HUDEP-2 (cell line): ENCODE measurements at regions not wholly inside any gene's neighbourhood (a gene's known extent, or its start where the extent isn't known, plus 50 kb on each side); places are given as distances from the start of the nearest gene placed in this dataset.
"Not testable (repeated sequence)": the region's sequence is repeated elsewhere in the genome, so short reads cannot be mapped to it uniquely, and the experiment has no call there.

Experiments used
- DNase-seq, 76 experiments: peaks; one replicate each; lab custom pipeline; 2025; ENCODE audit not compliant: unreplicated experiment in 76 of 76; lab: John Stamatoyannopoulos, UW

DNA sequence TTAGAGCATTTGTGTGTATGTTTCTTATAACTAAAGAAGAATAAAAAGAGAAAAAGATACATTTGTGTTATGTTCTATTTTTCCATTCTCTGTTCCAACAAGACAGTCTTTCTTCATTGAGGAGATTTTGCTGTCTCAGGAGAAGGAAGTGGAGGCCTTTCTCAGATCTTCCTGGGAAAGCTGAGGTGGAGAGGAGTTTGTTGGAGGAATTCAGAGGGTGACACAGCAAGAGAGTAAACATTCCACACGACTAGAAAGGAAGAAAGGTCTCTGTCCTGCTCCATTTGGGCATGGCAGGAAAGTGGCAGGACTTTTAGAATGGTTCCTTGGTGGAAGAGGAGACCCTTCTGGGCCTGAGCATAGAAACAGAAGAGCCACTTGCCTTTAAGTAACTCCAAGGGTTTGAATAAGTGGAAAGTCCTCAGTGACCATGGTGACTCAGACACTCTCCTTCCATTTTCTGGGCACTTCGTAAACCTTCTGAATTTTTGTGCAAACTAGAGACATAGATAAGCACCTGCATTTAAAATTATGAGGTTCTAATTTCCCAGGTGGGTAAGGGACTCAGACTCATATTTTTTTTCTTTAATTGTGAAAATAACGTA lies 52.3 kb upstream of the COL5A2 start:
- peak in 1 of 76 experiments; percentile 2 for DNase-seq

DNA sequence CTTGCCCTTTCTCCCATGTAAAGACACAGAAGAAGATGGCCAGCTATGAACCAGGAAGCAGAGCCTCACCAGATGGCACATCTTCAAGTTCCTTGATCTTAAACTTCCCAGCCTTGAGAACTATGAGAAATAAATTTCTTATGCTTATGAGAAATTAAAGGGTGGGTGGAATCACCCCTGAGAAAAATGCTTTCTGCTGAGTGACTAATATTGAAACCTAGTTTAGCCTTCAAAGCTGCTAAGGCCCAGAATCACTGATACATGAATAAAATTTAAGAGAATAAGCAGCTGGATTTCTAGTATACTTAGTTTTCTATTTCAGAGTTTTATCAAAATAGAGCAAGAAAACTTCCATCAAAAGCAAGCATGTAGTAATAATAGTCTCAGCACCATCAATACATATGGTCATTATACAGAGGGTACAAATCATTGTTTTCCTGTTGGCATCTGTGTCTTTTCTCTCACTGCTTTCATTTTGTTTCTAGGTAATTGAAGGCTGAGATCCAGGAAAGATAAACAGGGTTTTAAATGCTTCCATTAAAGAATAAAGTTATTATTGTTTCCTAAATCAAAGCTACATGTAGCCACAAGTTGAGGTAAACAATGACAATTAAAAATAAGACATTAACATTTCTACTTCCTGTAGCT lies 53.3 kb upstream of the COL5A2 start:
- no peak for DNase-seq

DNA sequence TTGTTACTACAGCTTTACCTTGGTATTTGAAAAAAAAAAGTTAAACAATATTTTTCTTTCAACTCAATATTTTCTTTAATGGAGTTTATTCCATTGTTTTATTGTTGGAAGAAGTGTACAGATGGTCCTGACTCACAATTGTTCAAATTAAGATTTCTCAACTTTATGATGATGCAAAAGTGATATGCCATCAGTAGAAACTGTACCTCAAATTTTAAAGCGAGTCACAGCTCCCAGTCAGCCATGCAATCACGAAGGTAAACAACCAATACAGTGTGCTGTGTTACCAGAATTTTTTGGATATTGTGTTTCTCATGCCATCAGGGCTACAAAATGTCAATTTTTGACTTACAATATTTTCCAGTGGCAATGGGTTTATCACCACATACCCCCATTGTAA lies 54.0 kb upstream of the COL5A2 start:
- no peak for DNase-seq

DNA sequence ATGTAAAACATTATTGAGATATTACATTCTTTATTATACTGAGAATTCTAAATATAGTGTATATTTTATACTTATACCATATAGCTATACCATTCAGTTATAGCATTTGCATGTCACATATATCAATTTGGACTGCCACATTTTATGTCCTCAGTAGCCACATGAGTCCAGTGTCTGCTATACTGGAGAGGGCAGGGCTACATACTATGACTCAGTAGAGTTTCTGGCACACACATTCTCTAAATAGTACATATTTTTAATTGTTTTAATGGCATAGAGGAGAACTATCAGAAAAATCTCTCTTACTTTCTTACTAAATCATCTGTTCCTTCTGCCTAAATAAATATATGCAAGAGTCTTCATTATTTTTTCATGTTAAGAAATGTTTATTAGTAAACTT lies 55.4 kb upstream of the COL5A2 start:
- no peak for DNase-seq

DNA sequence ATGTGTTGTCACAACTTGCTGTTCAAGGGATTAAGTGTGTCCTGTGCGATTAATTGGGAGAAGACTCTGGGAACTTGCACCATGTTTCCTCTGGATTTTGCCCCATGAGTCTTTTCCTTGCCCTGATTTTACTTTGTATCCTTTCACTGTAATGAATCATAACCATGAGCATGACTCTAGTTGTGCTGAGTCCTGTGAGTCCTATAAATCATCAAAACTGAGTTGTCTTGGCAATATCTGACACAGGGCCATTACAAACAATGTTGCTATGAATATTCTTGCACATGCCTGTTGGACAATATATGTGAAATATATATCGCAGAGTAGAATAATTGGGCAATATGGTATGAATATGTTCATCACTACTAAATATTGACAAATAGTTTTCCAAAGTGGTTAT lies 56.5 kb upstream of the COL5A2 start:
- no peak for DNase-seq

DNA sequence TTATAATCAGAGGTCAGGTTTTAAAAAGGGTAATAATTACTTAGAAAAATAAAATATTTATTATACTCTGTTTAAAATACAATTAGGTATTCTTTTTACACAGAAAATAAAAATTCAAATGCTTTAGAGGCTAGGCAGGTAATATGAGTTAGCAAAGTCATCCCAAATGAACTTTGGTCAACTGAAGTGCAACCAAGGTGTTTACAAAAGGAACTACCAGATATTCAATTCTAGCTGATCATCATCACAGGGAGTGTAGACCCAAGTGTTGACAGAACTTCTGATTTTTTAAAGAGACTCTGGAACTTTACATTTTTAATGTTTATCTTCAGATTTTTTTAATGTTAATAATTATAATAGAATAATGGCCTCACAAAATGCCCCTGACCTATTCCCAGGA lies 59.3 kb upstream of the COL5A2 start:
- DNase-seq: no peak

DNA sequence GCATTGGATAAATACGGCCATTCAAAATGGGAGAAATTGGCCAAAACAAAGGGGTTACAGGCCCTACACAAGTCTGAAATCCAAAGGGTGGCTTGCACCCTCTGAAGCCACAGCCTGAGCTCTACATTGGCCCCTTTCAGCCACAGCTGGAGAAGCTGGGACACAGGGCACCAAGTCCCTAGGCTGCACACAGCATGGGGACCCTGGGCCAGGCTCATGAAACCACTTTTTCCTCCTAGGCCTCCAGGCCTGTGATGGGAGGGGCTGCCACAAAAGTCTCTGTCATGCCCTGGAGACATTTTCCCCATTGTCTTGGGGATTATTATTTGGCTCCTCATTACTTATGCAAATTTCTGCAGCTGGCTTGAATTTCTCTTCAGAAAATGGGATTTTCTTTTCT lies 64.3 kb upstream of the COL5A2 start:
- DNase-seq: not testable (repeated sequence)

DNA sequence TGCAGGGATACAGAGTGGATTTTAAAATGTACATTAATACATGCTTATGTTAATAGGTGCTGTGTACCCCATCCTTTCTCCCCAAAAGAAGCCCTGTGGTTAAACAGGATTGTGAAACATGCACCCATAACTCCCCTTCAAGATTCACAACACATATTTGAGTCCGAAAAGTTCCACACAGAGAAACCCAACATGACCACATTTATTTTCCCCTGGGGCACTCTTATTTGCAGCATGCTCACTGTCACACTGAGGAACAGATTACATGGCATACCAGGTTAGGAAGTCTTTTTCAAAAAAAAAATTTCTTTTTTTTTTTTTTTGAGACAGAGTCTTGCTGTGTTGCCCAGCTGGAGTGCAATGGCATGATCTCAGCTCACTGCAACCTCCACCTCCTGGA lies 67.7 kb upstream of the COL5A2 start:
- DNase-seq: no peak

DNA sequence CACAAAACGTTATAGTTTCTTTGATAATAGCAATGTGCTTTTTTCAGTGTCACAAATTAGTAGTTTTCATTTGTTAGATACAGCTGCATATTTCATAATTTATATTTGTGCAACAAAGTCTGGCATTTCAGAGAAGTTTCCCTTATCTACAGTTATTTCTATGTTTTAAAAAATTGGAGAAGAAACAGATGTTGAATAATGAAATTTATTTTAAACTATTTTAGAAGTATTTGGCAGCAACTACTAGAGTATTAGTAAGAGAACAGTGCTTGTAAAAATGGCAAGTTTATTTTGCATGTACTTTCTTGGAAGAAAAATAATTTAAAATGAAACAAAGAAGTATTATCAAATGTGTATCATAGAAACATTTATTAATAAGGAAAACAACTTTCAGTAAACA lies 68.6 kb upstream of the COL5A2 start:
- no peak for DNase-seq

DNA sequence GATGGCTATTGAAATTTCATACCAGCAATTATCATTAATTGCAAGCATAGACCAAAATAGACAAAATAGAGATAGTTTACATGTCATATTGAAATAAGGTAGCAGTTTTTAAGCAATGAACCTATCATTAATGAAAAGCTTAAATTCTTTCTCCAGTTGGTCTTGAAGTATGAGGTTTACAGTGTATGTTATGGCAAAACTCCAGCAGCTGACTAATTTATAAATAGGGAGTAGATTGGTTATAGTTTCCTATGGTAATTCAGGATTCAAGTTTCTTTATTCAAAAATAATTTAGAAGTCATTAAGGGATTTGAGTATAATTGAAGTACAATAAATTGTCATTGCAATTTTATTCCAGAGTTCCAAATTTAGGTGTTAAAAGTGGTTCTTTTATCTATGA lies 69.6 kb upstream of the COL5A2 start:
- DNase-seq: no peak

DNA sequence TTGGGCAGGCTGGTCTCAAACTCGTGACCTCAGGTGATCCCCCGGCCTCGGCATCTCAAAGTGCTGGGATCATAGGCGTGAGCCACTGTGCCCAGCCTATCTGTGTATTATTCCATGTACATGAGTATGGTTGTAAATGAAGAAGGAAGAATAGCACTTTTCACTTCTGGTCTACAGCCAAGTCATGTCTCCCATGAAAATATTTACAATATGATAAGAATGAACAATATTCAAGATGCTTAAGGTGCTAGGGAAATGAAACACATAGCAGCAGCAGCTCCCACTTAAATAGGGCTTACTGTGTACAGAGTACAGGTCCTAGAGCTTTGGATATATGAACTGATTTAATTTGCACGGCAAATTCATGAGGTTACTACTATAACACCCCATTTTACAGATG lies 70.3 kb upstream of the COL5A2 start:
- no peak for DNase-seq

DNA sequence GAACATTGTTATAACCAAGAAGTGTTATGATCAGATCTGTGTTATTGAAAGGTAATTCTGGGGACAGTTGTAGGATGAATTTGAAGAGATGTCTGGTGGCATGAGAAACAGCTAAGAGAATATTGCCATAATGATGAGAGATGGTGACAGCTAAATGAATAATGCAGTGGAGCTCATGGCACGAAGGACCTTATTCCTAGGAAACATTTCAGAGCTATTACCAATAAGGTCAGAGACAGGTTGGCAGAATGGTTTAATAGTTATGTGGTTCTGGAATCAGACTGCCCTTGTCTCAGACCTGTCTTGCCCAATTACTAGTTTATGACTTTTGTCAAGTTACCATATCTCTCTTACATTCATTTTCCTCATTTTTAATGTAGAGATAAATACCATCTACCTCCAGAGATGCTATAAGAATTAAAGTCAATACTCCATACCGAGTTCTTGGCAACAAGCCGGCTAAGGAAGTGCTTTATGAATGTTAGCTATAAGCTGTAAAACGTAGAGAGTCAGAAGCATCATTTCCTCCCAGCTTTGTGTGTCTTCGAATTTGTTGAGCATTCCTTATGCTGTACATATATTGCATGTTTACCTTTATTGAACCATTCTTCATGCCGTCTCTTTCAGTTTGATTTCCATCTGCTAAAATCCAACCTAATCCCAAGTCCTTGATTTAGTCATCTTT lies 73.6 kb upstream of the COL5A2 start:
- no peak for DNase-seq

DNA sequence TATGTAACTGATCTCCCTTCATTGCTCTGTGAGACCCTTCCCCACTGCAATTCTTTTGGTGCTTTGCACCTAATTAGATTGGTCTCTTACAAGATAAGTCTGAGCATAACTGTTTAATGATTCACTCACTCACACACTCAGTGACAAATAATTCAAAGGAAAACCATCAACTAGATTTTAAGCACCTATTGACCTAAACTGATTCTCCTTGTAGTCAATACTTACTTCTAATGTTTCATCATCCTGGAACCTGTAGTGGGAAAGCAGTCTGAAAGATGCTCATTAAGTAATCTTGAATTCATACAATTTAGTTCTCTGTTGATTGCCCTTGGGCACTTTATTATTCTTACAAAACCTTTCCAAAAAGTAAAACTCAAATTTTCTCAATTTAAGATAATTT lies 74.3 kb upstream of the COL5A2 start:
- DNase-seq: no peak

DNA sequence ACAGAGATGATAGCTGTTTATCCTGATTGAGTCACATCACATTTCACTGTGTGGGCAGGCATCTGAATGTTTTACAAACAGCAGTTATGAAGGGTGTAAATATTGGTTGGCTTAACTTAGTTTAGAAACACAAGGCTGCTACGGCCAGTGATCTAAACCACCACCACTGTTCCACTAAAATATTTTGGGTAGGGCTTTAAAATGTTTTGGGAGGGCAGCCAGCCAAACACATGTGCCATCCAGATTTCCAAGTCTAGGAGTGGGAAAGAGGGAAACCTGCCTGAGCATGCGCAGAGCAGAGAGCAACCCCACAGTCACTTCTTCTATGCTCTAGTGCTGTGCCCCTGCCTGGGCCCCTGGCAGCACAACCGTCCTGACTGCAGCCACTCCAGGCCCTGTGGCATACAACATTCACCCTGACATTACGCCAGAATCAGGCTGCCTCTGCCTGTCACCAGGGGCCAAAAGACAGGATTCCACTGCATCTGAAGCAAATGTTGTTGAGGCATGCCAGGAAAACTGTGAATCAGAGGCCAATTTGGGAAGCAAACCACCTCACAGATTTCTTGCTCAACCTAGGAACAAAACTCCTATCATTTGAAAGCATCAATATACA lies 74.8 kb upstream of the COL5A2 start:
- DNase-seq: no peak

DNA sequence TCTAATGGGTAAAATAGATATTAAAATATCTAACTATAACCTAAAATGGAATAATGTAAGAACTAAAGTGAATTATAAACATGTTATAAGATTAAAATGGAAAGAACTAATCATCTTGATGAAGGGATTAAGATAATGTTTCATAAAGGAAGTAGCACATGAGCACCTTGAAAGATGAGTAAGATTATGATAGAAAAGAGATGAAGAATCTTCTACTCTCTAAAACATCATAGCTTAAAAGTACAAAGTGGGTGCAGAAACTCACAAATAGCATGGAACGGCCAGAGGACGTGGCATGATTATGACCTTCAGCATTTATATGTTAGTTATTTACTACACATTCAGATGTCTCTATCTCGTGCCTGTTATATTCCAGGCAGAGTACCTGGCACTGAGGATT lies 76.2 kb upstream of the COL5A2 start:
- no peak for DNase-seq

DNA sequence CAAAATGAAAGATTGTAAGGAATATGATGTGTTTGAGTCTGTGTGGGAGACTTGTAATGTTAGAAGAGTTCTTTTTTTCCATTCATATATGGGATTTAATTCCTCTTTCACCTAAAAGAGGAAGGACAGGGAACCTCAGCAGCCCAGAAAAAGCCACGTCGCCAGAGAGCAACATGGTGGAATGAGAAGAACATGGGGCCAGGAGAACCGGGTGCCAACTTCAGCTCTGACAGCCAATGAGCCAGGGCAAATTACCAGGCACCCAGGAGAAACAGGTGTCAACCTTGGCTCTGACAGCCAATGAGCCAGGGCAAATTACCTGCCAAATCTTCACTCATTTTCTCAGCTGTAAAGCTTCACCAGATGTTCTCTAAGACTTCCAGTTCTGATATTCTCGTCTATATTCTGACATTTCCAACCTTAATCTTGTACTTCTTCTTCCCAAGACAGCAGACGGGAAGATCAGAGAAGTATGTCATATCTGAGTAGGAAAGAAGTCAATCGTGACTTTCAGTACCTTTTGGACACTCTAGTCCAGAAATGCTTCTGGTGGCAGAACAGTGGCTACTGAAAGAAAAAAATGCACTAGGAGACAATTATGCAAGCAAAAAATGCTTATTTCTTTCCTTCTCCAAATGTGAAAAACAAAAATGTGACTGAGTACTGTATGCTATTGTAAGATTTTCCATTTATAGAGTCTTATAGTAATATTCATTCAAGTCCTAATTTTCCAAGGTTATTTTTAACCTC lies 79.2 kb upstream of the COL5A2 start:
- no peak for DNase-seq

DNA sequence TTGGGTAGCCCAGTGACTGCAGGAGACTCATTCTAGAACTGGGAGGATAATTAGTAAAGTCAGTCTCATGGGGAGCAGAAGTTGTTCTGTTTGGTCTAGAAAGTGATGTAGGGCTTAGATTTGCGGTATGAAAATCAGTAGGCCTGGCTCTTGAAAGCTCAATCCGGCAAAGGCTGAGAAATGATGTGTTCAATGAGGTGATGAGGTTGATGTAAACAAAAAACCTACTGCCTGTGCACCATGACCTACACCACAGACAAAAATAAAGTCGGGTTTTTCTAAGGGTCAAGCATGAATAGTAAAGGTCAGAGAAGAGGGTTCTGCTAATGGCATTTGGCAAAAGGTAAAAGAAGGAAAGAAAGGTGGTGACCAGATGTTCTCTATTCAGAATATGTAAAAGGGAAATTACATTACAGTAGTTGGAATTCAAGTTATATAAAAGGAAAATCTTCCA lies 80.8 kb upstream of the COL5A2 start:
- no peak for DNase-seq

DNA sequence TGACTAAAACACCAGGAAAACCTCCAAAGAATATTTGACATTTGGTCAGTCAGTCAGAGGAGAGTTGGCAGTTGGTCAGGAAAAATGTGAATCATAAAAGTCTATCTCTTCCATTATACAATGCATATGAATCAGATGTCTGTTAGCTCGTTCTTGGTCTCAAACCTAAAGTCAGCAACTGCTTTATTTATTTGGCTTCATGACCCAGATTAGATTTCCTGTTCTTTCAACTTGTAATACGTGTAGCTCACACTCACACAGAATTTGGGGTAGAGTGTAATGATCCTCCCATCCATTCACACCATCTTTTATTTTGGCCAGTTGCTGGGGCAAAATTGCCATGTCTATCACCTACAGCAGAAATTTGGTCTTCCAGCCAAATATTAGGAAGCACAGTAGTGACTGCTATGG lies 81.9 kb upstream of the COL5A2 start:
- no peak for DNase-seq

DNA sequence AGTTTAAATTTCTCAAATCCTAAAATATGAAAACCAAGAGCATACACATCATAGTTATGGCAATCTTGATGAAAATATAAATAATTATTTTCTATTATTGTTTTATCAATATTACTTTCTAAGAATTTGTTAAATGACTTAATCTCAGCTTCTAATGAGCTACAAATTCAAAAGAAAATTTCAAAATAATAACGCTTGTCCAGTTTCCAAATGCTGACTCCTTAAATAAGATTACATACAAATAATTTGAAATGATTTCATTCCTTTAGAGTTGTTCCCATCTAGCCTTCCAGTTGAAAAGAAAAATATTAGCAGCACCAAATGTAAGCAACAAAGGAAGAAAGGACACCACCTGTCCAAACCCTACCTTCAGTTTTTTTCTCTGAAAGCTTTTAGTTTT lies 82.4 kb upstream of the COL5A2 start:
- DNase-seq: no peak

DNA sequence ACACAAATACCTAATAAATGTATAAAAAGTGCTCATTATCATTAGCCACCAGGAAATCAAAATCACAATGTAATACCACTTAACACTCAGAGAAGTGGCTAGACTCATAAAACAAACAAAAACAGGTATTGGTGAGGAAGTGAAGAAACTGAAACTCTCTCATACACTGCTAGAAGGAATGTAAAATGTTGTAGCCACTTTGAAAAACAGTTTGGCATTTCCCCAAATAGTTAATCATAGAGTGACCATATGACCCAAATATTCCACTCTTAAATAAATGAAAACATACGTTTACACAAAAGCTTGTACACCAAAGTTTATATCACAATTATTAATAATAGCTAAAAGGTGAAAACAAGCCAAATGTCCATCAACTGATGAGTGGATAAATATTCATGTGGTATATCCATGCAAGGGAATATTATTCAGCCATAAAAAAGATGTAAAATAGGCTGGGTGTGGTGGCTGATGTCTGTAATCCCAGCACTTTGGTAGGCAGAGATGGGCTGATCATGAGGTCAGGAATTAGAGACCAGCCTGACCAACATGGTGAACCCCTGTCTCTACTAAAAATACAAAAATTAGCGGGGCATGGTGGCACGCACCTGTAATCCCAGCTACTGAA lies 86.2 kb upstream of the COL5A2 start:
- DNase-seq: no peak

DNA sequence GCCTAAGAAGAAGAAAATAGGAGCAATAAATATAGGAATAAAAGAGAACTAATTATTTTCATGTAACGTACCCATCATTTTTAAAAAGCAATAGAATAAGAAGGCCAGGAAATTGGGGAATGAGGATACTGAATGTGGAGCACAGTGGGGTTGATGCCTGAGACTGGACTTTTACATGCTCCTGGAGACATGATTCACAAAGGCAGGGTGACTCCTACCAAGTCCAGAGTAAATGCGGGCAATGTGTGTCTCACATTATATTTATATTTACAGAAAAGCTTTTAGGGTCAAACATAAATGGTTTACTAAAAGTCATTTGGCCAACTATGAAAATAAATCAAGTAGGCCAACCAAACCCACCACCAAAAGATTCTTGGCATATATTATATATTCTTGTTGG lies 87.9 kb upstream of the COL5A2 start:
- DNase-seq: no peak
